Heart left ventricle (tissue), 13 donors: ENCODE measurements at regions not wholly inside any gene's neighbourhood (a gene's known extent, or its start where the extent isn't known, plus 50 kb on each side); places are given as distances from the start of the nearest gene placed in this dataset.

Source experiments
- CTCF ChIP-seq, 12 donors: fragments of 200-600 bp; sonication (generic) in 4 of 12; IDR thresholded peaks; one replicate each; pipeline versions ENCODE4 v1.5.0 to v1.8.0; 2018 to 2022; ENCODE audit warnings: antibody characterized with exemption in 12 of 12, mild to moderate bottlenecking in 5 of 12
- POLR2A ChIP-seq, 2 donors: fragments of 450-650 bp; IDR thresholded peaks; one replicate each; pipeline ENCODE4 v1.6.1; 2017; ENCODE audit warnings: antibody characterized with exemption in 2 of 2, mild to moderate bottlenecking in 2 of 2, moderate library complexity in 2 of 2
- donor health status: ischemic (EF 13 %, LVEDD 7.1; RV severe dilation, severe dysfunction).
- donor health status: DM: no; HTN: yes; CAD: no.
- donor health status: DM: no; HTN: no; CAD: no.
- donor health status: ischemic (EF 25% LVEDD 6.9; RV normal size, moderate dysfunction).
- donor health status: ischemic (EF 25% LVEDD 5.7; RV mildly dilated, moderate dysfunction).
- donor health status: ischemic (EF 35%, LVEDD 5.7; RV mildly dilated, moderate dysfunction).
- donor health status: nonischemic (EF 11% LVEDD 7.7; RV severe dilation, severe dysfunction).
- donor health status: DM: yes; HTN: yes; CAD: no.
- donor health status: PGD.
- donor health status: ischemic (EF 29% LVEDD 5.4; RV normal size, mild dysfunction).
- donor health status: nonischemic (EF 23%, LVEDD 6.1; RV moderate dilation, normal function).

DNA sequence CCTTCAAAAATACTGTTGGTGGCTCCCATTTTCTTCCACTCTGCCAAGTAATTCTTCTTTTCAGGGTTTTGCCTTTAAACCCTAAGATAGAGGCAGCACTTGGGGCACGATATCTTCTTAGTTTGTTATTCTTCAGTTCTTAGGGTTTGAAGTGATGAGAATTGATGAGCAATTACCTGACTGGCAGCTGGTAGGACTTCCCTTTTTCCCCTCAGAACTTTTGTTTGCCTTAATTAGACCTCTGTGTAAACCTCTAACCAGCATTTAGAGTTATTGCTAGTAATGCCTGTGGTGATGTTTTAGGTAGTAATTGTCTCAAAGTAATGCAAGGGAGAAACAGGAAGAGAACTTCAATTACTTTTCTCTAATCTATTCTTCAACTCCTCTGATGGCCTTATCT lies 683.5 kb downstream of the RPL10L start:
- no peak for TF ChIP-seq CTCF (IDR thresholded peaks at IDR 0.05)
- no peak for TF ChIP-seq POLR2A (IDR thresholded peaks at IDR 0.05)
